K562 (cell line): ENCODE measurements at regions not wholly inside any gene's neighbourhood (a gene's known extent, or its start where the extent isn't known, plus 50 kb on each side); places are given as distances from the start of the nearest gene placed in this dataset.

Source experiments
- ATAC-seq: fragments of 200-7000 bp; cut with Tn5 transposase; 3 replicates; pipeline ENCODE4 v1.9.1; 2020; ENCODE audit warnings: moderate library complexity
- BruUV-seq: library from RNA; stranded (reverse); fragments of 400-500 nt; replicated peaks from 2 replicates; lab custom pipeline; 2021; lab: Mats Ljungman, UMichigan
- CTCF ChIA-PET: fragments of 300-600 bp; formaldehyde crosslinking; extraction: SDS; loops from one replicate; lab custom pipeline; 2021; ENCODE audit warnings: low intra/inter-chr PET ratio; lab: Yijun Ruan, JAX
- POLR2A ChIA-PET: fragments of 300-600, 350-650 bp; sonication (Branson Sonifier 250); formaldehyde crosslinking; extraction: SDS; loops from one replicate; lab custom pipeline; 2021; ENCODE audit warnings: antibody characterized with exemption, inconsistent platforms; lab: Yijun Ruan, JAX
- DNase-seq, 4 experiments: peaks; one replicate each; pipeline versions ENCODE4 v3.0.0 to v3.0.0-alpha.2; 2011 to 2018; ENCODE audit warnings: low spot score in 3 of 4, mixed read lengths in 3 of 4; ENCODE audit errors: extremely low read depth in 1 of 4
- FAIRE-seq: peaks from 2 replicates; lab custom pipeline; 2011; peaks lifted over from hg19 to GRCh38; lab: Jason Lieb, UNC
- H2AFZ ChIP-seq: 2 replicates; pipeline ENCODE4 v1.6.0; 2011; ENCODE audit warnings: low read depth, low read length, control low read depth, inconsistent platforms
- H3K27ac ChIP-seq: fragments of 200-600 bp; 3 replicates; pipeline ENCODE4 v1.8.0; 2011; ENCODE audit warnings: low read depth, mild to moderate bottlenecking, control low read depth, inconsistent platforms, low read length, moderate library complexity, mixed read lengths; ENCODE audit errors: extremely low read depth
- H3K27me3 ChIP-seq, 2 experiments: fragments of 300-600 bp in 1 of 2; 2 replicates in 1 of 2; 3 replicates in 1 of 2; pipeline versions ENCODE4 v1.6.0 to v1.8.0; 2011; ENCODE audit warnings: inconsistent platforms in 2 of 2, low read length in 2 of 2, mild to moderate bottlenecking in 1 of 2, mixed read lengths in 1 of 2, moderate library complexity in 1 of 2; ENCODE audit not compliant: control insufficient read depth in 2 of 2, insufficient read depth in 2 of 2
- H3K36me3 ChIP-seq: fragments of 300-600 bp; 3 replicates; pipeline ENCODE4 v1.8.0; 2011; ENCODE audit warnings: mild to moderate bottlenecking, low read length, inconsistent platforms; ENCODE audit not compliant: control insufficient read depth, insufficient read depth
- H3K4me1 ChIP-seq, 2 experiments: fragments of 200-600 bp in 1 of 2; replicated peaks in 1 of 2; 2 replicates in 1 of 2; 3 replicates in 1 of 2; pipeline versions ENCODE4 v1.5.1 to v1.8.0; 2011; ENCODE audit warnings: inconsistent platforms in 2 of 2, low read length in 2 of 2, mild to moderate bottlenecking in 1 of 2, mixed read lengths in 1 of 2, moderate library complexity in 1 of 2; ENCODE audit not compliant: control insufficient read depth in 2 of 2, insufficient read depth in 2 of 2
- H3K4me2 ChIP-seq: 2 replicates; pipeline ENCODE4 v1.6.1; 2011; ENCODE audit warnings: low read length, control low read depth, inconsistent platforms, mixed read lengths; ENCODE audit not compliant: insufficient read depth
- H3K4me3 ChIP-seq: fragments of 200-600 bp; sonication (generic), shearing (Covaris generic); 2 replicates; pipeline ENCODE4 v1.5.1; 2016; ENCODE audit warnings: control low read depth, inconsistent platforms
- H3K79me2 ChIP-seq: fragments of 200-600 bp; 3 replicates; pipeline ENCODE4 v1.8.0; 2011; ENCODE audit warnings: low read length, inconsistent platforms; ENCODE audit not compliant: control insufficient read depth, insufficient read depth
- H3K9ac ChIP-seq, 2 experiments: 2 replicates each; pipeline versions ENCODE4 v1.6.0 to v1.6.1; 2011; ENCODE audit warnings: low read depth in 2 of 2, low read length in 2 of 2, control low read depth in 1 of 2, inconsistent platforms in 1 of 2, mild to moderate bottlenecking in 1 of 2, mixed read lengths in 1 of 2; ENCODE audit not compliant: insufficient read depth in 1 of 2
- H3K9me1 ChIP-seq: one replicate; pipeline ENCODE4 v1.6.0; 2011; ENCODE audit warnings: inconsistent platforms, mild to moderate bottlenecking, low read length, moderate library complexity; ENCODE audit not compliant: control insufficient read depth, insufficient read depth
- H3K9me3 ChIP-seq: replicated peaks from 2 replicates; pipeline ENCODE4 v1.5.1; 2011; ENCODE audit warnings: low read depth, low read length, inconsistent platforms; ENCODE audit not compliant: control insufficient read depth, insufficient read depth
- H4K20me1 ChIP-seq: replicated peaks from 2 replicates; pipeline ENCODE4 v1.6.1; 2011; ENCODE audit warnings: low read length, inconsistent platforms, mixed read lengths; ENCODE audit not compliant: control insufficient read depth, insufficient read depth
- GATA2 ChIP-seq: sonication (generic); formaldehyde crosslinking; IDR thresholded peaks from 2 replicates; pipeline ENCODE4 v1.4.0; 2020; ENCODE audit warnings: mild to moderate bottlenecking, missing genetic modification reagents
- GMEB1 ChIP-seq: fragments of 250-450 bp; sonication (Bioruptor Pico); IDR thresholded peaks from 2 replicates; pipeline ENCODE4 v1.4.0; 2020; ENCODE audit warnings: mild to moderate bottlenecking
- HNRNPLL ChIP-seq: fragments of 200-400 bp; formaldehyde crosslinking; IDR thresholded peaks from 2 replicates; pipeline ENCODE4 v1.6.1; 2017; ENCODE audit warnings: low read length, low read depth, mild to moderate bottlenecking; ENCODE audit not compliant: poor library complexity, severe bottlenecking
- NRF1 ChIP-seq, 2 experiments: fragments of 450-650 bp; IDR thresholded peaks in 1 of 2; conservative IDR thresholded peaks in 1 of 2; 2 replicates each; pipeline ENCODE4 v1.6.1; 2014; ENCODE audit warnings: mild to moderate bottlenecking in 2 of 2
- POLR2B ChIP-seq: fragments of 450-650 bp; IDR thresholded peaks from 2 replicates; pipeline ENCODE4 v1.6.1; 2018; ENCODE audit warnings: low read depth; ENCODE audit not compliant: partially characterized antibody
- SMARCC2 ChIP-seq: fragments of 450-650 bp; IDR thresholded peaks from 2 replicates; pipeline ENCODE4 v1.6.1; 2017; ENCODE audit warnings: antibody characterized with exemption, moderate library complexity, mild to moderate bottlenecking, low read depth
- TFAM ChIP-seq: fragments of 250-450 bp; sonication (Bioruptor Pico); conservative IDR thresholded peaks from 2 replicates; pipeline ENCODE4 v1.5.0; 2021; ENCODE audit warnings: mild to moderate bottlenecking, moderate library complexity
- ZBTB34 ChIP-seq: fragments of 250-450 bp; sonication (Bioruptor Pico); IDR thresholded peaks from 2 replicates; pipeline ENCODE4 v1.8.0; 2021; ENCODE audit warnings: mild to moderate bottlenecking, moderate library complexity
- ZKSCAN8 ChIP-seq: fragments of 200-800 bp; sonication (Bioruptor generic); IDR thresholded peaks from 2 replicates; pipeline ENCODE4 v1.6.1; 2016; ENCODE audit warnings: missing genetic modification characterization, missing compliant biosample characterization
- ZNF398 ChIP-seq: fragments of 250-450 bp; sonication (Bioruptor Pico); IDR thresholded peaks from 2 replicates; pipeline ENCODE4 v1.8.0; 2021; ENCODE audit warnings: moderate library complexity, mild to moderate bottlenecking, inconsistent platforms
- WGBS: fragments of 100-300 bp; shearing (Covaris generic); methylation state at CpG from one replicate; pipeline ENCODE4 v1.1.6; 2016; ENCODE audit warnings: low coverage, mixed read lengths; ENCODE audit not compliant: insufficient coverage; ENCODE audit errors: missing lambda C conversion rate; 5-methylcytosine and 5-hydroxymethylcytosine counted together
- in situ Hi-C: fragments of 300-500 bp; cut with MboI; formaldehyde crosslinking; loops from 4 replicates; pipeline ENCODE4 v1.15.0; 2018; ENCODE audit warnings: inconsistent platforms, mixed read lengths
- intact Hi-C: fragments of 100-400 bp; cut with micrococcal nuclease; formaldehyde crosslinking; loops from 2 replicates; pipeline ENCODE4 v1.14.2; 2022

- BruUV-seq: no TSS peak
- Histone ChIP-seq H3K4me1 (no peaks in the 10 kb centered on the region), H3K27me3 (no peaks in the 10 kb centered on the region), H3K9ac (no peak overlapping the region), H3K9me3 (no peaks in the 10 kb centered on the region), H3K4me3 (no peak overlapping the region), H3K27ac (no peak overlapping the region), H2AFZ (no peak overlapping the region), H3K36me3 (no peaks in the 10 kb centered on the region), H4K20me1 (no peaks in the 10 kb centered on the region), H3K4me2 (no peak overlapping the region), H3K9me1 (no peaks in the 10 kb centered on the region), H3K79me2 (no peaks in the 10 kb centered on the region)
- 0% methylated on average over 4 of the region's 5 CpGs for WGBS
- ATAC-seq (no peak), FAIRE-seq (no peak), DNase-seq (no peak)
- intact Hi-C loops (no loop called here), in situ Hi-C loops (no loop called here)
- CTCF ChIA-PET: no interaction called here
- POLR2A ChIA-PET: no interaction called here
- no peak for TF ChIP-seq GMEB1
- TF ChIP-seq NRF1 (conservative IDR thresholded peaks at IDR 0.05 in 1 of 2, IDR thresholded peaks at IDR 0.05 in 1 of 2): no peak
- TF ChIP-seq HNRNPLL: no peak
- no peak for TF ChIP-seq POLR2B
- TF ChIP-seq SMARCC2: no peak
- TF ChIP-seq TFAM (CRISPR knock-in tag): no peak
- no peak for TF ChIP-seq ZBTB34 (CRISPR knock-in tag)
- TF ChIP-seq ZKSCAN8: no peak
- no peak for TF ChIP-seq GATA2 (CRISPR knock-in tag)
- TF ChIP-seq ZNF398 (CRISPR knock-in tag): no peak
Measured at GRCh38 chr3:88824666-88825564, 282.5 kb upstream of the EPHA3 start.
